GM20431 (cell line): ENCODE measurements at regions not wholly inside any gene's neighbourhood (a gene's known extent, or its start where the extent isn't known, plus 50 kb on each side); places are given as distances from the start of the nearest gene placed in this dataset.

ENCODE experiments used
- in situ Hi-C: fragments of 300-500 bp; cut with MseI, MboI; formaldehyde crosslinking; loops from one replicate; pipeline ENCODE4 v1.15.0; 2020; ENCODE audit warnings: low sequenced_read_pairs; ENCODE audit not compliant: unreplicated experiment

GRCh38 chr1:234737967-234738314 lies 128.0 kb upstream of the IRF2BP2 start:
- in situ Hi-C loops = loop anchor here (25.0 kb wide), 2 partner anchors 99 to 349 kb away; no protein-coding TSS in a partner anchor

GRCh38 chr1:234735916-234736315 lies 125.9 kb upstream of the IRF2BP2 start:
- in situ Hi-C loops = loop anchor here (25.0 kb wide), 2 partner anchors 101 to 351 kb away; no protein-coding TSS in a partner anchor

- in situ Hi-C loops = loop anchor here (25.0 kb wide), 2 partner anchors 102 to 352 kb away; no protein-coding TSS in a partner anchor
These were observed 125.5 kb upstream of the IRF2BP2 start for GRCh38 chr1:234735476-234735875.

- in situ Hi-C loops = loop anchor here (25.0 kb wide), 2 partner anchors 102 to 352 kb away; no protein-coding TSS in a partner anchor
These were observed 124.9 kb upstream of the IRF2BP2 start for GRCh38 chr1:234734869-234735268.

GRCh38 chr1:234734412-234734835 lies 124.4 kb upstream of the IRF2BP2 start:
- in situ Hi-C loops = loop anchor here (25.0 kb wide), 2 partner anchors 103 to 353 kb away; no protein-coding TSS in a partner anchor

- in situ Hi-C loops = loop anchor here (25.0 kb wide), 2 partner anchors 104 to 354 kb away; no protein-coding TSS in a partner anchor
These were observed 123.4 kb upstream of the IRF2BP2 start for GRCh38 chr1:234733427-234733826.

GRCh38 chr1:234732671-234733390 lies 122.9 kb upstream of the IRF2BP2 start:
- in situ Hi-C loops = loop anchor here (25.0 kb wide), 2 partner anchors 104 to 354 kb away; no protein-coding TSS in a partner anchor

- in situ Hi-C loops = loop anchor here (25.0 kb wide), 2 partner anchors 105 to 355 kb away; no protein-coding TSS in a partner anchor
These were observed 122.3 kb upstream of the IRF2BP2 start for GRCh38 chr1:234732260-234732659.

- in situ Hi-C loops = loop anchor here (25.0 kb wide), 2 partner anchors 106 to 356 kb away; no protein-coding TSS in a partner anchor
These were observed 121.6 kb upstream of the IRF2BP2 start for GRCh38 chr1:234731569-234732085.

- in situ Hi-C loops = loop anchor here (25.0 kb wide), 2 partner anchors 106 to 356 kb away; no protein-coding TSS in a partner anchor
These were observed 121.0 kb upstream of the IRF2BP2 start for GRCh38 chr1:234730770-234731568.

GRCh38 chr1:234730475-234730769 lies 120.4 kb upstream of the IRF2BP2 start:
- in situ Hi-C loops = loop anchor here (25.0 kb wide), 2 partner anchors 107 to 357 kb away; no protein-coding TSS in a partner anchor

GRCh38 chr1:234729561-234730474 lies 119.8 kb upstream of the IRF2BP2 start:
- in situ Hi-C loops = loop anchor here (25.0 kb wide), 2 partner anchors 107 to 357 kb away; no protein-coding TSS in a partner anchor

- in situ Hi-C loops = loop anchor here (25.0 kb wide), 2 partner anchors 109 to 359 kb away; no protein-coding TSS in a partner anchor
These were observed 118.8 kb upstream of the IRF2BP2 start for GRCh38 chr1:234728740-234729139.

GRCh38 chr1:234727018-234727940 lies 117.3 kb upstream of the IRF2BP2 start:
- in situ Hi-C loops = loop anchor here (25.0 kb wide), 2 partner anchors 110 to 360 kb away; no protein-coding TSS in a partner anchor

- in situ Hi-C loops = loop anchor here (25.0 kb wide), 2 partner anchors 111 to 361 kb away; no protein-coding TSS in a partner anchor
These were observed 116.5 kb upstream of the IRF2BP2 start for GRCh38 chr1:234726359-234726943.

- in situ Hi-C loops = loop anchor here (25.0 kb wide), 2 partner anchors 112 to 362 kb away; no protein-coding TSS in a partner anchor
These were observed 115.5 kb upstream of the IRF2BP2 start for GRCh38 chr1:234725177-234726132.
